H1 (cell line): ENCODE measurements at regions not wholly inside any gene's neighbourhood (a gene's known extent, or its start where the extent isn't known, plus 50 kb on each side); places are given as distances from the start of the nearest gene placed in this dataset.

Source experiments
- JUN ChIP-seq: IDR thresholded peaks from 2 replicates; pipeline ENCODE4 v1.6.1; 2011; ENCODE audit warnings: low read depth, mild to moderate bottlenecking, improper control_type of control experiment, low read length
- SIN3A ChIP-seq, 2 experiments: IDR thresholded peaks in 1 of 2; conservative IDR thresholded peaks in 1 of 2; 2 replicates each; pipeline ENCODE4 v1.6.1; 2011 to 2012; ENCODE audit warnings: low read length in 2 of 2, improper control_type of control experiment in 1 of 2, low read depth in 1 of 2, mild to moderate bottlenecking in 1 of 2
- SIRT6 ChIP-seq: IDR thresholded peaks from one replicate; pipeline ENCODE4 v1.7.1; 2012; ENCODE audit warnings: low read length, inconsistent platforms
- SP1 ChIP-seq: IDR thresholded peaks from 2 replicates; pipeline ENCODE4 v1.6.1; 2011; ENCODE audit warnings: low read depth, low read length
- YY1 ChIP-seq: IDR thresholded peaks from 2 replicates; pipeline ENCODE4 v1.6.1; 2011; ENCODE audit warnings: low read depth, mild to moderate bottlenecking, low read length

DNA sequence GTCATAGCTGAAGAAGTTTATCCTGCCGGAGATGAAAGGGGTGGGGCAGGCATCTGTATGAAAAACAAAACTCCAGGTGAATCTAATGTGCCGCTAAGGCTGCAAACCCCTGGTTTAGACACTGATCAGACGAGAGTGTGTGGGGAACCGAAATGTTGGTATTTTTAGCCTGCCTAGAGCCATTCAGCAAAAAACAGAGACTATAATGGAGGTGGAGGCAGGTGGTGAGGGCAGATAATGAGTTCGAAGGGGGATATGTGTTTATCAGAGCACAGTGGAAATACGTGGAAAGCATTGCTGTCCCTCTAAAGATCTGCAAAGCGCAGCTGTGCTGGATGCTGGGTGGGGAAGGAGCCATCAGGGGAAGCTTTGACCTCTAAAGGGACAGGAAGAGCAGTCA, 127.5 kb upstream of the WSCD1 start (continued):
- TF ChIP-seq SP1 (no peak), YY1 (no peak), JUN (no peak), SIN3A (conservative IDR thresholded peaks at IDR 0.05 in 1 of 2, IDR thresholded peaks at IDR 0.05 in 1 of 2; ENCODE audit: low read depth in 1 of 2, low read length in 2 of 2) (no peak), SIRT6 (no peak)
